ENCODE measurements at regions not wholly inside any gene's neighbourhood (a gene's known extent, or its start where the extent isn't known, plus 50 kb on each side); places are given as distances from the start of the nearest gene placed in this dataset.
A peak's percentile ranks its signal among the peaks of the same experiment; 100 is the strongest.

DNA sequence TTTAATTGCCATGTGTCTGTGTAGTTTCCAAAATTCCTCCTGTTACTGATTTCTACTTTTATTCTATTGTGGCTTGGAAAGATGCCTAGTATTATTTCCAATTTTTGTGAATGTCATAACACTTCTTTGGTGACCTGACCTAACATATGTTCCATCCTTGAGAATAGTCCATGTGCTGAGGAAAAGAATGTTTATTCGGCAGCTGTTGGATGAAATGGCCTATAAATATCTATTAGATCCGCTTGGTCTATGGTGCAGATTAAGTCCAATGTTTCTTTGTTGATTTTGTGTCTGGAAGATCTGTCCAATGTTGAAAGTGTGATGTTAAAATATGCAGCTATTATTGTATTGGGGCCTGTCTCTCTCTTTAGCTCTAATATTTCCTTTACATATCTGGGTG lies 219.2 kb upstream of the HDX start:
- intact Hi-C loops (cut with micrococcal nuclease; ENCODE audit: unreplicated experiment) = loop anchor here (10.0 kb wide), 1 partner anchor 153 kb away; no protein-coding TSS in a partner anchor
- DNase-seq (ENCODE audit: low spot score) = no peak
- no peak for TF ChIP-seq EZH2phosphoT487 (IDR thresholded peaks at IDR 0.05; ENCODE audit: borderline replicate concordance, low read depth, low read length)
- TF ChIP-seq, protein P1, sequence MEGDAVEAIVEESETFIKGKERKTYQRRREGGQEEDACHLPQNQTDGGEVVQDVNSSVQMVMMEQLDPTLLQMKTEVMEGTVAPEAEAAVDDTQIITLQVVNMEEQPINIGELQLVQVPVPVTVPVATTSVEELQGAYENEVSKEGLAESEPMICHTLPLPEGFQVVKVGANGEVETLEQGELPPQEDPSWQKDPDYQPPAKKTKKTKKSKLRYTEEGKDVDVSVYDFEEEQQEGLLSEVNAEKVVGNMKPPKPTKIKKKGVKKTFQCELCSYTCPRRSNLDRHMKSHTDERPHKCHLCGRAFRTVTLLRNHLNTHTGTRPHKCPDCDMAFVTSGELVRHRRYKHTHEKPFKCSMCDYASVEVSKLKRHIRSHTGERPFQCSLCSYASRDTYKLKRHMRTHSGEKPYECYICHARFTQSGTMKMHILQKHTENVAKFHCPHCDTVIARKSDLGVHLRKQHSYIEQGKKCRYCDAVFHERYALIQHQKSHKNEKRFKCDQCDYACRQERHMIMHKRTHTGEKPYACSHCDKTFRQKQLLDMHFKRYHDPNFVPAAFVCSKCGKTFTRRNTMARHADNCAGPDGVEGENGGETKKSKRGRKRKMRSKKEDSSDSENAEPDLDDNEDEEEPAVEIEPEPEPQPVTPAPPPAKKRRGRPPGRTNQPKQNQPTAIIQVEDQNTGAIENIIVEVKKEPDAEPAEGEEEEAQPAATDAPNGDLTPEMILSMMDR (conservative IDR thresholded peaks at IDR 0.05; ENCODE audit: low read length) = no peak
- ChIA-PET CTCF (ENCODE audit: unreplicated experiment) (no interaction called here), POLR2A (interaction anchor here (0.5 to 0.6 kb wide), 2 partner anchors 17 to 523 kb away, joined by 3 to 4 read pairs; no protein-coding TSS in a partner anchor)
- H3K4me3 ChIP-seq (ENCODE audit: low read depth, low read length, poor library complexity, severe bottlenecking) = no peak overlapping the region
- H3K27ac ChIP-seq (ENCODE audit: low read depth, low read length, poor library complexity, severe bottlenecking) = no peak overlapping the region
- no peaks in the 10 kb centered on the region for H3K79me2 ChIP-seq (ENCODE audit: insufficient read depth, low read depth, low read length)
- BruUV-seq (replicated peaks) = no TSS peak
- no peaks in the 10 kb centered on the region for H4K20me1 ChIP-seq (ENCODE audit: insufficient read depth, low read length)
- H3K4me2 ChIP-seq (ENCODE audit: low read length) = peak overlapping the region; percentile 16; the same call in 1 of the 2 replicates
- no peak overlapping the region for H2AFZ ChIP-seq (ENCODE audit: low read length)
- peaks cover 14% of the 10 kb centered on the region for H3K4me1 ChIP-seq (ENCODE audit: insufficient read depth, low read length, poor library complexity, severe bottlenecking)
- H3K9me3 ChIP-seq (ENCODE audit: low read length) = no peaks in the 10 kb centered on the region
- H3K36me3 ChIP-seq (ENCODE audit: insufficient read depth, low read length) = no peaks in the 10 kb centered on the region
- no peaks in the 10 kb centered on the region for H3K9me2 ChIP-seq (ENCODE audit: insufficient read depth, low read length)

DNA sequence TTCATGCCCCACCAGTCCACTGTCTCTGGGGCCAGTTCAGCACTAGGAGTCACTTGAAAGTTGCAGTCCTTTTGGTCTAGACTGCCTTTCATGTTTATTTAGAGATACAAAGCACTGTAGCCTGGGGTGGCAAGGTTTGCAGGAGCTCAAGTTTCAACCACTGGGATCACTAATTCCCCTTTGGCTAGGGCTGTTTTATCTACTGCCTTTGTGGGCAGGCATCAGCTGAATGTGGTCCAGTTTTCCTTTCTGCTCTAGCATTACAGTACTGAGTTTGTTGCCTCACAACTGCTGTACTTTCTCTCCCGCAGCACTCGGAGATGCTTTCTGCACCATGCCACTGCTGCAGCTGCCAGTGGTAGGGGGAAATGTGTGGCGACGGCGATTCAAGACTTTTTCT lies 222.3 kb upstream of the HDX start:
- no peak for DNase-seq (ENCODE audit: low spot score)
- Histone ChIP-seq H3K9me2 (ENCODE audit: insufficient read depth, low read length) (no peaks in the 10 kb centered on the region), H3K4me1 (ENCODE audit: insufficient read depth, low read length, poor library complexity, severe bottlenecking) (no peaks in the 10 kb centered on the region), H4K20me1 (ENCODE audit: insufficient read depth, low read length) (no peaks in the 10 kb centered on the region), H3K79me2 (ENCODE audit: insufficient read depth, low read depth, low read length) (no peaks in the 10 kb centered on the region), H2AFZ (ENCODE audit: low read length) (no peak overlapping the region), H3K36me3 (ENCODE audit: insufficient read depth, low read length) (no peaks in the 10 kb centered on the region), H3K4me2 (ENCODE audit: low read length) (no peak overlapping the region), H3K9me3 (ENCODE audit: low read length) (no peaks in the 10 kb centered on the region), H3K27ac (ENCODE audit: low read depth, low read length, poor library complexity, severe bottlenecking) (no peak overlapping the region), H3K4me3 (ENCODE audit: low read depth, low read length, poor library complexity, severe bottlenecking) (no peak overlapping the region)
- no TSS peak for BruUV-seq (replicated peaks)
- CTCF ChIA-PET (ENCODE audit: unreplicated experiment) = no interaction called here
- intact Hi-C loops (cut with micrococcal nuclease; ENCODE audit: unreplicated experiment) = loop anchor here (10.0 kb wide), 1 partner anchor 150 kb away; no protein-coding TSS in a partner anchor
- no peak for TF ChIP-seq EZH2phosphoT487 (IDR thresholded peaks at IDR 0.05; ENCODE audit: borderline replicate concordance, low read depth, low read length)
- TF ChIP-seq, protein P1 (conservative IDR thresholded peaks at IDR 0.05; ENCODE audit: low read length) = no peak
- POLR2A ChIA-PET = no interaction called here

DNA sequence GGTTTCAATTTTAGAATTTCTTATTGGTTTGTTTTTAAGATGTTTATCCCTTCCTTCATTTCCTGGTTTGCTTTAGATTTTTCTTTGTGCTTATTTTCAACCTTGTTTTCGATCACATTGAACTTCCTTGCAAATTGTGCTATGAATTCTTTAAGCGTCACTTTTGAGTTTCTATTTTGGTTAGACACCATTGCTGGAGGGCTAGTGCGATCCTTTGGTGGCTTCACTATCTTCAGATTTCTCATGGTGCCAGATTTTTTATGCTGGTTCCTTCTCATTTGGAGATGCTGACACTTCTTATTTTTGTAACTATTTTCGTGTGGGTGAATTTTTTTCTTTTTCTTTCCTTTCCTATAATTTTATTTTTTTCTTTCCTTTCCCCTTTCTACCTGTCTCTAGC lies 227.2 kb upstream of the HDX start:
- peak overlapping the region; percentile 48; the same call in 1 of the 2 replicates for H3K4me2 ChIP-seq (ENCODE audit: low read length)
- no peaks in the 10 kb centered on the region for H3K79me2 ChIP-seq (ENCODE audit: insufficient read depth, low read depth, low read length)
- no peaks in the 10 kb centered on the region for H3K9me3 ChIP-seq (ENCODE audit: low read length)
- no peaks in the 10 kb centered on the region for H4K20me1 ChIP-seq (ENCODE audit: insufficient read depth, low read length)
- TF ChIP-seq, protein P1 (conservative IDR thresholded peaks at IDR 0.05; ENCODE audit: low read length) = no peak
- no peak for TF ChIP-seq EZH2phosphoT487 (IDR thresholded peaks at IDR 0.05; ENCODE audit: borderline replicate concordance, low read depth, low read length)
- no peak overlapping the region for H3K27ac ChIP-seq (ENCODE audit: low read depth, low read length, poor library complexity, severe bottlenecking)
- H3K9me2 ChIP-seq (ENCODE audit: insufficient read depth, low read length) = no peaks in the 10 kb centered on the region
- H2AFZ ChIP-seq (ENCODE audit: low read length) = no peak overlapping the region
- ChIA-PET CTCF (ENCODE audit: unreplicated experiment) (no interaction called here), POLR2A (no interaction called here)
- DNase-seq (ENCODE audit: low spot score) = no peak
- H3K4me1 ChIP-seq (ENCODE audit: insufficient read depth, low read length, poor library complexity, severe bottlenecking) = peaks cover 5% of the 10 kb centered on the region
- intact Hi-C loops (cut with micrococcal nuclease; ENCODE audit: unreplicated experiment) = loop anchor here (5.0 to 10.0 kb wide), 3 partner anchors 145 to 273 kb away; partner anchors contain the start of gene APOOL
- H3K4me3 ChIP-seq (ENCODE audit: low read depth, low read length, poor library complexity, severe bottlenecking) = no peak overlapping the region
- no peaks in the 10 kb centered on the region for H3K36me3 ChIP-seq (ENCODE audit: insufficient read depth, low read length)
- no TSS peak for BruUV-seq (replicated peaks)

Data from OCI-LY7 (cell line).